WERI-Rb-1 (cell line): ENCODE measurements at regions not wholly inside any gene's neighbourhood (a gene's known extent, or its start where the extent isn't known, plus 50 kb on each side); places are given as distances from the start of the nearest gene placed in this dataset.

ENCODE experiments used
- DNase-seq: peaks from one replicate; pipeline ENCODE4 v3.0.0-alpha.2; 2020
- H3K27ac ChIP-seq: fragments of 250-450 bp; sonication (Bioruptor Pico); 2 replicates; pipeline ENCODE4 v1.5.1; 2020; ENCODE audit warnings: mild to moderate bottlenecking, moderate library complexity
- H3K27me3 ChIP-seq: fragments of 250-450 bp; sonication (Bioruptor Pico); 2 replicates; pipeline ENCODE4 v1.5.1; 2021; ENCODE audit warnings: mild to moderate bottlenecking, low read depth, moderate library complexity; ENCODE audit not compliant: insufficient read depth, severe bottlenecking
- H3K36me3 ChIP-seq: fragments of 250-450 bp; sonication (Bioruptor Pico); 2 replicates; pipeline ENCODE4 v1.5.1; 2020; ENCODE audit warnings: mild to moderate bottlenecking, moderate library complexity
- H3K4me3 ChIP-seq: 2 replicates; pipeline ENCODE4 v1.5.1; 2011; ENCODE audit warnings: low read depth, mild to moderate bottlenecking, control low read depth, low read length
- H3K9me3 ChIP-seq: fragments of 250-450 bp; sonication (Bioruptor Pico); 2 replicates; pipeline ENCODE4 v1.5.1; 2021; ENCODE audit warnings: mild to moderate bottlenecking, moderate library complexity; ENCODE audit not compliant: severe bottlenecking
- TF ChIP-seq, protein P1 (sequence below): IDR thresholded peaks from 2 replicates; pipeline ENCODE4 v1.5.1; 2011; ENCODE audit warnings: low read depth, mild to moderate bottlenecking, control low read depth, inconsistent platforms, low read length

DNA sequence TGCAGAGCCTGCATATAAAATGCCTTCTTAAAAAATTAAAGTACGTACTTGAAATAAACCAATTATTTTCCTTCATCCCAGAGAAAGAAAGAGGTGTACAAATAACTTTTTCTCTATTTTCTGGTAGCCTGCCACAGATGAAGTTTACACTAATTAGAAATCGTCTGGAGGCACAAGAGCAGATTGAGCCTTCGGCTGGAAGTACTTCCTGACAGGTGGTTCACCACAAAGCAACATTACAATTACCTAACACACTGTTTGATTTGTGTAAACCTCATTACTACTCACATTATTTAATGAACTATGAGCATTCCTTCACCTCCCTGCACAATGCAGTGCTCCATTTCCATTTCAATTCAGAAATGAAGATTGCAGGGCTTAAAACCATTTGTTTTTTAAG is 856.1 kb downstream of the SI start:
- peak overlapping the region; percentile 82 for H3K27ac ChIP-seq
- TF ChIP-seq, protein P1, sequence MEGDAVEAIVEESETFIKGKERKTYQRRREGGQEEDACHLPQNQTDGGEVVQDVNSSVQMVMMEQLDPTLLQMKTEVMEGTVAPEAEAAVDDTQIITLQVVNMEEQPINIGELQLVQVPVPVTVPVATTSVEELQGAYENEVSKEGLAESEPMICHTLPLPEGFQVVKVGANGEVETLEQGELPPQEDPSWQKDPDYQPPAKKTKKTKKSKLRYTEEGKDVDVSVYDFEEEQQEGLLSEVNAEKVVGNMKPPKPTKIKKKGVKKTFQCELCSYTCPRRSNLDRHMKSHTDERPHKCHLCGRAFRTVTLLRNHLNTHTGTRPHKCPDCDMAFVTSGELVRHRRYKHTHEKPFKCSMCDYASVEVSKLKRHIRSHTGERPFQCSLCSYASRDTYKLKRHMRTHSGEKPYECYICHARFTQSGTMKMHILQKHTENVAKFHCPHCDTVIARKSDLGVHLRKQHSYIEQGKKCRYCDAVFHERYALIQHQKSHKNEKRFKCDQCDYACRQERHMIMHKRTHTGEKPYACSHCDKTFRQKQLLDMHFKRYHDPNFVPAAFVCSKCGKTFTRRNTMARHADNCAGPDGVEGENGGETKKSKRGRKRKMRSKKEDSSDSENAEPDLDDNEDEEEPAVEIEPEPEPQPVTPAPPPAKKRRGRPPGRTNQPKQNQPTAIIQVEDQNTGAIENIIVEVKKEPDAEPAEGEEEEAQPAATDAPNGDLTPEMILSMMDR, result no peak
- no peaks in the 10 kb centered on the region for H3K27me3 ChIP-seq
- H3K4me3 ChIP-seq, result peak overlapping the region; percentile 42
- DNase-seq, result peak; percentile 32
- H3K9me3 ChIP-seq, result no peaks in the 10 kb centered on the region
- H3K36me3 ChIP-seq, result no peaks in the 10 kb centered on the region

DNA sequence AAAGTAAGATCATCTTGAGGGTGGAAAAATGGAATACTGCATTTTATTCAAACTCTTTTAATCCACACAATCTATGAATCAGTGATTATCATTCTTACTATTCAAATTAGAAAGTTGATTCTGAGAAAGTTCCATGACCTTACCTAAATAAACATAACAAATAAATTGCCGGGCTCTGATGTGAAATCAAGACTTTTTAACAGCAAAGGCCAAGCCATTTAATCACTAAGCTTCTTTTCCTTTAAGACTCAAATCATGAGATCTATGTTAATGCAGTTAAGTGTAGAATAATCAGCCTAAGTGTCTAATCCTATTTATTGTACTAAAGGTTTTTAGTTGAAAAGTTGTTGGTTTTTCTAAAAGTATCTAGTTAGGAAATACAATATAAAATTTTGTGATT is 857.0 kb downstream of the SI start:
- Histone ChIP-seq H3K27ac (peak overlapping the region; percentile 82; the same call in 1 of the 2 replicates), H3K9me3 (no peaks in the 10 kb centered on the region), H3K4me3 (no peak overlapping the region), H3K36me3 (no peaks in the 10 kb centered on the region), H3K27me3 (no peaks in the 10 kb centered on the region)
- DNase-seq, result no peak
- TF ChIP-seq, protein P1, result no peak

DNA sequence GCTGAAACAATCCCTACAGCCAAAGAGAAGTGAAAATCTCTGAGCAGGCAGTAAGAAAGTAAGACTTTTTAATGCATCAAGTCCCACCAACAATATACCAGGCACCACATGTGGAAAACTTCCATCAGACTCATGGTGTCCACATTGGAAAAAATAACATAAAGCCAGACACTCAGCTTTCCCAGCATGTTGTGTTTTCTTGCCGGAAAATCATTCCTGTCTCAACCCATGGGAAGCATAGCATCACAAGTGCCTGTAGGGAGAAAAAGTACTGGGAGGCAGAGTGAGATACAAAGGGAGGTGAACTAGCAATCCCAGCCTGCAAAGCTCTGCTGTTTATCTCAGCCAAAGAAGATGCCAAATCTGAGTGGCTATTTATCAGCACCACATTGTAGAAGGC is 868.9 kb downstream of the SI start:
- Histone ChIP-seq H3K27ac (no peak overlapping the region), H3K36me3 (no peaks in the 10 kb centered on the region), H3K4me3 (no peak overlapping the region), H3K9me3 (no peaks in the 10 kb centered on the region), H3K27me3 (no peaks in the 10 kb centered on the region)
- DNase-seq, result no peak
- TF ChIP-seq, protein P1, result no peak

DNA sequence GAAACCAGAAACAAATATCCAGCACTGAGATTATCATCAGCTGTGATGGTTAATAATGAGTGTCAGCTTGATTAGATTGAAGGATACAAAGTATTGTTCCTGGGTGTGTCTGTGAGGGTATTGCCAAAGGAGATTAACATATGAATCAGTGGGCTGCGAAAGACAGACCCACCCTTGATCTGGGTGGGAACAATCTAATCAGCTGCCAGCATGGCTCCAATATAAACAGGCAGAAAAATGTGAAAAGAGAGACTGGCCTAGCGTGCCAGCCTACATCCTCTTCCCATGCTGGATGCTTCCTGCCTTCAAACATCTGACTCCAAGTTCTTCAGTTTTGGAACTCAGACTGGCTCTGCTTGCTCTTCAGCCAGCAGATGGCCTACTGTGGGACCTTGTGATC is 869.5 kb downstream of the SI start:
- Histone ChIP-seq H3K4me3 (no peak overlapping the region), H3K9me3 (no peaks in the 10 kb centered on the region), H3K27ac (no peak overlapping the region), H3K27me3 (no peaks in the 10 kb centered on the region), H3K36me3 (no peaks in the 10 kb centered on the region)
- DNase-seq, result no peak
- TF ChIP-seq, protein P1, result no peak

DNA sequence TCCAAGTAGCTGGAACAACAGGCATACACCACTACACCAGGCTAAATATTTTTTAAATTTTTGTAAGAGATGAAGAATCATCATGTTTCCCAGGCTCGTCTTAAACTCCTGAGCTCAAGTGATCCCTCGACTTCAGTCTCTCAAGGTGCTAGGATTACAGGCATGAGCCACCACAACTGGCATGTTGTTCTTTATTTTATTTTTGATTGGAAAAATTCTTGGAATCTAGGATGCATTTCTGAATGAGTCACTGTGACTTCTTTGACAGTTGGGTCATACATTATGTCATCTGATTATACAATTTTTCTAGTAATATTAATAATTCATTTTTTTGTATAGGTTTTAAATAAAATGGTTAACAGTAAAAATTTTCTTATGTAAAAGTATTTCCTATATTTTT is 870.2 kb downstream of the SI start:
- H3K36me3 ChIP-seq, result no peaks in the 10 kb centered on the region
- H3K9me3 ChIP-seq, result no peaks in the 10 kb centered on the region
- no peak for DNase-seq
- H3K27ac ChIP-seq, result no peak overlapping the region
- TF ChIP-seq, protein P1, result no peak
- no peaks in the 10 kb centered on the region for H3K27me3 ChIP-seq
- H3K4me3 ChIP-seq, result no peak overlapping the region

DNA sequence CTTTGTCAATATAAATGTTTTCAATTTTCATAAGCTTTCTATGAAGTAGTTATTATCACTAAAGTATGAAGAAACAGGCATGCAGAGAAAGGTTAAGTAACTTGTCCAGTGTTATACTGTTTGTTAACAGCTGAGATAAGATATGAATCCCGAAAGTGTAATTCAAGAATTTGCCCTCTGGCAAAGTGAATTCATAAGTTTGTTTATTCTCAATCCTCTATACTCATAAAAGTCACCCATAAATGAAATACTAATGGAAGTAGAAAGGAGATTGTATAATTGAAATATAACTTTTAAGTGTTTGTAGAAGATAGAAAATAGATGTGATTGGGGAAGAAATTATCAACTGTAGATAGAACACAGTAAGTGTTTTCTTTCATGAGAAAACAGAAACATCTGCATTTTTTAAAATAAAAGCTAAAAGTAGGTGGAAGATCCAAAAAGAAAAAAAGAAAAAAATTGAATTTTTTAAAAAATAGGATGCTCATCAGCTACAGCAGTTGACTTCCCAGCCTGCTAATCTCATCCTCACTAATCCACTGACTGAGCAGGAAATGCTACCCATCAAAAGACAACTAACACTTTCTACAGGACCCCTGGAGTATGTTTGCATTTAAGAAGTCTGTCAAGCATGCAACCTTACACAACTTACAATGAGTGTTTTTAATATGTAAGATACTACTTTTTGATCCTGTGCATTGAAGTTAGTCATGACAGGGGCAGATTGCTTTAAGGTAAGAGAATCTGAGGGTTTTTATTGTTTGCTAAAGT is 878.1 kb downstream of the SI start:
- no peak overlapping the region for H3K4me3 ChIP-seq
- H3K9me3 ChIP-seq, result no peaks in the 10 kb centered on the region
- H3K36me3 ChIP-seq, result no peaks in the 10 kb centered on the region
- TF ChIP-seq, protein P1, result no peak
- H3K27me3 ChIP-seq, result no peaks in the 10 kb centered on the region
- no peak for DNase-seq
- H3K27ac ChIP-seq, result no peak overlapping the region
